Fibroblast of skin of right quadriceps (primary cell): ENCODE measurements at regions not wholly inside any gene's neighbourhood (a gene's known extent, or its start where the extent isn't known, plus 50 kb on each side); places are given as distances from the start of the nearest gene placed in this dataset.

Experiments
- DNase-seq: peaks from one replicate; pipeline ENCODE4 v3.0.0-alpha.2; 2013

DNA sequence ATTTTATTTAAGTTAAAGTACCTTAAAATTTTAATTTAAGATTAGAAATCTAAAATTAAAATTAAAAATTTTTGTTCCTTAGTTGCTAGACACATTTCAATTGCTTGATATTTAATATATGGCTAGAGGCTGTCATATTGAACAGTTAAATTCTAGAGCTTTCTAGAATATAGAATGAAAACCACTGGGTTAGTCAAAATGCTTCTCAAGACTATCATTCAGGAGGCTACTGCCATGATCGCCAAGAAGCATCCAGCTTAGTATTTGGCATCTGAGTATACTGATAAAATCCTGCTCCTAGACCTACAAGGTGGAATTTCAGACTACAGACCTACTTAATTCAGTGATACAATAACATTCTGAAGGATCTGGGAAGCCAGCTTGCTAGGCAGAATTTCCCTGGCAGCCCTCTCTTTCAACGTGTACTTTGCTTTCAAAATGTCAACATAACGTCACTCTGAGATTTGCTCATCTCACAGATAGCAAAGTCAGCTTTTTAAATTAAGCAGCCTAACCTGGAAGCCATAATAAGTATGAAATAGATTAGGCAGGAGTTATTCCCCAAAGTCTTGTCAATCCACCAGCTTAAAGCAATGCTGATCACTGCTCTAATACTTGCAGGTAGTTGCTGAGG, 525.8 kb downstream of the FSCB start:
- DNase-seq = no peak

DNA sequence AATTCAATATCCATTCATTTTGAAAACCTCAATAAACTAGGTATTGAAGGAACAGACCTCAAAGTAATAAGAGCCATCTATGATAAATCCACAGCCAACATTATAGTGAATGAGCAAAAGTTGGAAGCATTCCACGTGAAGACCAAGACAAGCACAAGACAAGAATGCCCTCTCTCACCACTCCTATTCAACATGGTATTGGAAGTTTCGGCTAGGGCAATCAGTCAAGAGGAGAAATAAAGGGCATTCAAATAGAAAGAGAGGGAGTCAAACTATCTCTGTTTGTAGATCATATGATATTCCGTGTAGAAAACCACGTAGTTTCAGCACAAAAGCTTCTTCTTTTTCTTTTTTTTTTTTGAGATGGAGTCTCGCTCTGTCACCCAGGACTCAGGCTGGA, 550.3 kb downstream of the FSCB start:
- no peak for DNase-seq

DNA sequence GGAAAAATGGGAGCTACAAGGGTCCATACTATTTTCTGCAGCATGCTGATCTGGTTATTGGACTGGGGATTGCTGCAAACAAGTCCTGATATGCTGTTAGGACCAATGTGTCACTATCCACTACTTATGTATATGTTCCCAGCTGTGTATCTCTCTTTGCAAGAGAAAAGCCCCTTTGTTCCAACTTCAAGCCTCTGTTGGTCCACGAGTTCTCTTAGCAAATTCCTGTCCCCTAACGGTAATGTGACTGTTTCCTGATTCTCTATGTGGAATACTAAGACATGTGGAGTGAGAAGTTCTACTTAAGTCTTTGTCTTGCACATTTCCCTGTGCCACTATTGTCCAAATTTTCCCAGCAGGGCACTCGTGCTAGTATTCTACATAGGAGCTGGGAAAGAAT, 557.7 kb downstream of the FSCB start:
- DNase-seq = no peak

DNA sequence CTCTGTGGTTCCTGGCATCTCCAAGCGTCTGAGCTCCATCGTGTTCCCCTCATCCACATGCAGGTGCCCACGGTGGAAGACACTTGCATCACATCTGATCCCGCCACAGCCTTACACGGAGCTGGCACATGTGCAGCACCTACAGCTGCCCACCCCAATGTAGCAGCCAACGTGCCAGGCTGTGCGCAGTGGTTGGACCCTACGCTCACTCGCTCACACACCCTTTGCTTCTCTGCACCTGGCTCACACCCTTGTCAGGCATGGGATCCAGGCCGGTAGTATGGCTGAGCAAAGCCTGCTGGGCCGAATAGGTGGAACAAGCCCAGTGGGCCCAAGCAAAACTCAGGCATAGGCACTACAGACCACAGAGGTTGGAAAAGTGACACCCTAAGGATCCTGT, 567.2 kb downstream of the FSCB start:
- no peak for DNase-seq

DNA sequence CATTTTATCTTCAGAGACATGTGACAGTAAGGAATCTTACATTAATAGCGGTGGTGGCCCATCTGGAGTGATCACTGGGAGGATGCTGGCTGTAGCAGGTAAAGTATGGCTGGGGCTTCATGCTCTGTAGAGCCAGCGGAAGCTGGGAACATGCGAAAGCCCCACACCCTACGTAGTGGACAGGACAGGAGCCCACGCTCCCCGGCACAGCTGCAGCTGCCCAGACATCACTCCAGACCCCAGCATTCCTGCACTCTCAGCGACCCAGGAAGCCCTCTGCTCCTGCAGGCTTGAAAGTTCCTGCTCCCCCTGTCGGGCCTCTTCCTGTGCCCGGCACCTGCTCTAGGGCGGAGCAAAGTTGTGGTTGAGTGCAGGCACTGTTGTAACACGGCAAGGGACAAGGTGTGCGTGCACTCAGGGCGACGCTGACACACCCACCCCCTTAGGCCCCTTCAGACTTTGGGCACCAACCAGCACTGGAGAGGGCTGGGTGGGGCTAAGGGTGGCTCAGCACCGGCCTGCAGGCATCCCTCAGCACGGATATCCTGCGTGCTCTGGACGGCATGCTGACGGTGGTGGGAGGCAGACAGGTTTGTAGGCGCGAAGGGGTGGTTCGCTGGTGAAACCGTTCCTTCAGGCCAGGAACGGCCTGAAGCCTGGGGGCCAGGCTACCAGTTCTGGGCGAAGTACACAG, 568.3 kb downstream of the FSCB start:
- DNase-seq = no peak

DNA sequence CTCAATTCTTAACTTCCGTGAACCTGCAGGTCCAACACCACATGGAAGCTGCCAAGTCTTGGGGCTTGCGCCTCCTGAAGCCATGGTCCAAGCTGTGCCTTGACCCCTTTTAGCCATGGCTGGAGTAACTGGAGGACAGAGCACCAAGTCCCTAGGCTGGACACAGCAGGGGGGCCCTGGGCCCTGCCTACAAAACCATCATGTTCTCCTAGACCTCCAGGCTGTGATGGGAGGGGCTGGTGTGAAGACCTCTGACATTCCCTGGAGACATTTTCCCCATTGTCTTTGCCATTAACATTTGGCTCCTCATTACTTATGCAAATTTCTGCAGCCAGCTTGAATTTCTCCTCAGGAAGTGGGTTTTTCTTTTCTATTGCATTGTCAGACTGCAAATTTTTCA, 570.1 kb downstream of the FSCB start:
- no peak for DNase-seq

DNA sequence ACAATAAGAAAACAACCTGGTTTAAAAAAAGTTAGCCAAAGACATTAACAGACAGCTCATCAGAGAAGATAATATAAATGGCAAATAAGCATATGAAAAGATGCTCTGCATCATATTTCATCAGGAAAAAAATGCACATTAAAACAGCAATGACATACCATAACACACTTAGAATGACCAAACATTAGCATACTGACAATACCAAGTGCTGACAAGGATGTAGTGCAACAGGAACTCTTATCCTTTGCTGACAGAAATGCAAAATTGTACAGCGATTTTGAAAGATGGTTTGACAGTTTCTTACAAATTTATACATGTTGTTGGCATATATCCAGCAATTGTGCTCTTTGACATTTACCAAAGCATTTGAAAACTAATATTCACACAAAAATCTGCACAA, 573.0 kb downstream of the FSCB start:
- no peak for DNase-seq

DNA sequence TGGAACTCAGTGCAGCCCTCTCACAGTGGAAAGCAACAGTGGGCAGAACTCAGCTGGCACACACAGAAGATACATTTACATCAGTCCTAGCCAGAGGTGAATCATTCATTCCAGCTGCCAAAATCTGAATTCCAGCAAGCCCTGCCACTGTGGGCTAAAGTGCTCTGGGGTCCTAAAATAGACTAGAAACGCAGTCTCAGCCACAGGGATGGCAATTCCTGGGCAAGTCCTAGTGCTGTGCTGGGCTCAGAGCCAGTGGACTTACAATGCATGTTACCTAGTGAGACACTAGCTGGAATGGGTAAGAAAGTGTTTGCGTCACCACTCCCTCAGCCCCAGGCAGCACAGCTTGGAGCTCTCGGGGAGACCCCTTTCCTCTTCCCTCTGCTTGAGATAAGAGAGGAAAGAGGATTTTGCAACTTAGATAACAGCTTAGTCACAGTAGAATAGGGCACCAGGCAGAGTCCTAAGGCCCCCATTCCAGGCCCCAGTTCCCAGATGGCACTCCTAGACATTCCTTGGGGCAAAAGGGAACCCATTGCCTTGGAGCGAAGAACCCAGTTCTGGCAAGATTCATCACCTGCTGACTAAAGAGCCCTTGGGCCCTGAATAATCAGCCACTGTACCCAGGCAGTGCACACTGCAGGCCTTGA, 592.9 kb downstream of the FSCB start:
- DNase-seq = no peak

DNA sequence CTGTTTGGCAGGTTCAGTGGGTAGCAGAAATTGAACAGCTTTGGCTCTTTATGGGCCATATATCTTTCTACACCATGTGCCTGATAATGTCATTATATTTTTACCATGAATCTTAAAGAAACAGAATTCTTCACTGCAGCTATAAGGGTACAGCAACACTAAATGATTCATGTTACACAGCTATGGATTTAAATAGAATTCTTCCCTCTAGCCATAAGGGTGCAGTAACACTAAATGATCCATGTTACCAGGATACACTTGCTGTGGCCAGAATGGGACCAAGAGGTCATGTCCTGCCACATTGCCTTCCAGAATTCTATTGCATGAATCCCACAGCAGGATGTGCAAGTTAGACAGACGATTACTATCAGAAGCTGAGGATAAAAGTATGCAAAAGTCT, 603.9 kb downstream of the FSCB start:
- DNase-seq = no peak

DNA sequence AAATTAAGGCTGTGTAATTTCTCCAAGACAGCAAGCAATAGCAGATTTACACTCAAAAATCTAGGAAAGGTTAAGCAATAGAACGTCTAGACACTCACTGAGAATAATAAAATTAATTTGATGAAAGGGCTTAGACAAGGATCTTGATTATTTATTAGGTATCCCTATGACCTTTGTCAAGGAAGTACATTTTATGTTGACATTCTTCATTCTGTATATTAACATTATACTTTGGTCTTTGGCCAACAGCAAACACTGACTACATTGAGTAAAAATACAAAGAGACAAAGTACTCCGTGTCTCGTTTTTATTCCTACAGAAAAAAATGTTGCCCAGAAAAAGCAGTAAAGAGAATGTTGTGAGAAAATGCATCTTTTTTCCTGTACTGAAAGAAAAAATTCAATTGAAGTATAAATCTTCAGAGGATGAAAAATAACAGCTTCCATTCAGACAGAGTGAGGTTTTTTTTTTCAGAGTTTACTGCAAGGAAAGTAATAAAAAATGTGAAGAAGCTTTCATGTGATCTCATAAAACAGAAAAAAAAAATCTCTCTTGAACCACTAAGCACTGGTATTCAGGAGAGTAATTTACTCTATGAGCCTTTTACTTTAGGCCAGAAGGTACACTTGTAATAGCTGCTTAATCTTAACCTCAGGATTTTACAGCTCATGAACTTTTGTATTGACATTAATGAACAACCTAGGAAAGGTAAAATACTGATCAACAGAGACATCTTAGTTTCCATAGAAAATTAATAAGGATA, 605.0 kb downstream of the FSCB start:
- no peak for DNase-seq

DNA sequence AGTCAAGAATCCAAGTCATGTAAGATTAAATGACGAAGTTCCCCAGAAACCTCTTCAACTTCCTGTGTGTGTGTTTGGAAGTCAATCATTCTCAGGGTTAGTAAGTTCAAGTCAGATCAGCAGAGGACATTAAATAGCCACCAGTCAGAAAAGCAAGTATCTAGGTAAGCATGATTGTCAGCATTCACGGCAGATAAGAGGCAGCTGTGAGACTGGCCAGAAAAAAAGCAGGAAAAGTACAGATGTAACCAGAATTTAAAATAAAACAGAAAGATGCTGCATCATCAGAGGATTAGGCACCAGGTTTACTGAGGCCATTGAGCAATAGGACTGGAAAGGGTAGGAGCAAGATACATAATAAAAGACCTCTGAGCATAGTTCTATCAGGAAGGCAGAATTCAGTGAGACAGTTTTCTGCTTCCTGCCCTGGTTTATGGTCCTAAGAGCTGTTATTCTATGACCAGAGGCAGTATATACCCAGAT, 606.9 kb downstream of the FSCB start:
- DNase-seq = no peak

DNA sequence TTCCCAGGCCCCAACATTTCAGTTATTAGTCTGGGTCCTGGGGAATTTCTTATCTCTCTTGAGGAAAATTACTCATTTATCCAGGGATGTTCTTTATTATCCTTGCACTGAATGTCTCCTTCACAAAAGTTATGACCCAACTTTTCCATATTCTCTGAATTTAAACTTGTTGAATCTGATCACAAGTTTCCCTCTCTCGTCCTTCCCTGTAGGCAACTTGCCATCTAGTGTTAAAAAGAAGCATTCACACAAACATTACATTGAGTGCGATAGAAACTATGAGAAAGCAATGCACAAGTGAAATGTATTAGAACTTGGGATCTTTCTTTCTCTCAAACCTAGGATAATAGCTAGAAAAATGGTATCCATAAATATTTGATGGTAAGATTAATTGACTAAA, 608.4 kb downstream of the FSCB start:
- no peak for DNase-seq

DNA sequence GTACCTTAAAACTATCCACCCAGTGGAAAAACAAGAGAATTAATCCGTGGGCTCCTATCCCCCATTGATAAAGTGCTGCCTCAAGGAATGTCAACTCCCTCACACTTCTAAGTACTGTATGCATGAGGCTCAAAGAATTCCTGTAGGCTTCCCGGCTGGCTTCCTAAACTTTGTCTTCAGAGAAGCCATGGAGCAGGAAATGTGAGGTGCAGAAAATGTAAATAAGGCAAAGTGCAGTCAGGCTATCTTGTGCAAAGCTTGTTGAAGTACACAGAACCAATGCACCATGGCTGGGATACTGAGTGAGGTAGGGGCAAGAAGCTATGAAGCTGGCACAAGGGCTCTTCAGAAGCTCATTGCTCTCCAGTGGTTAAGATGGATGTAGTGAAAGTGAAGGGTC, 611.0 kb downstream of the FSCB start:
- no peak for DNase-seq

DNA sequence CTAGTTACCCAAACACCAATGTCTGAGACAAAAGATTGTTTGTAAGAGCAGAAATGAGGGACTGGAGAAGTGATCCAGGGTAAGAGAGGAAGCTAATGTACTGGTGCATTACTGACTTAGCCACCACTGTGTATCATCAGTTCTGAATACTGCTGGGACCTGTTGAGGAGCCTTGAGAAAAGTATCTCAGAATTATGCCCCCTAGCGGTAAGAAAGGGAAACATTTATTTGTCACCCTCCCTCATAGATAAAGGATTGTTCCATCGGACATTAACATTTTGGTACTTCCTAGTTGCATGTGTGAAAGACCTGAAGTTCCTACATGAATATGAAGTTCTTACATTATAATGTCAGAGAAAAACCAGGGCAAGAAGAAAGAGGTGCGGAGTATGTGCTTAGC, 612.5 kb downstream of the FSCB start:
- DNase-seq = no peak

DNA sequence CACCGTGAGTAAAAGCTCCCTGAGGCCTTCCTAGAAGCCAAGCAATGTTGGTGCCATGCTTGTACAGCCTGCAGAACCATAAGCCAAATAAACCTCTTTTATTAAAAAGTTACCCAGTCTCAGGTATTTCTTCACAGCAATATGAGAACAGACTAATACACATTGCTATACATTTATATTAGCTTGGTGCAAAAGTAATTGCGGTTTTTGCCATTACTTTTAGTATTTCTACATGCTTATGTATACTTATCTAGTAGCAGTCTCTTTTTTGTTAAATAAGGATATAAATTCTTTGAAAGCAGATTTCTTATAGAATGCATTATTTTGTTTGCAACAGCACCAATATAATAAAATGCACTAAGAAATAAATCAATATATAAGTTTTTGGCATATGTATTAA, 619.6 kb downstream of the FSCB start:
- no peak for DNase-seq

DNA sequence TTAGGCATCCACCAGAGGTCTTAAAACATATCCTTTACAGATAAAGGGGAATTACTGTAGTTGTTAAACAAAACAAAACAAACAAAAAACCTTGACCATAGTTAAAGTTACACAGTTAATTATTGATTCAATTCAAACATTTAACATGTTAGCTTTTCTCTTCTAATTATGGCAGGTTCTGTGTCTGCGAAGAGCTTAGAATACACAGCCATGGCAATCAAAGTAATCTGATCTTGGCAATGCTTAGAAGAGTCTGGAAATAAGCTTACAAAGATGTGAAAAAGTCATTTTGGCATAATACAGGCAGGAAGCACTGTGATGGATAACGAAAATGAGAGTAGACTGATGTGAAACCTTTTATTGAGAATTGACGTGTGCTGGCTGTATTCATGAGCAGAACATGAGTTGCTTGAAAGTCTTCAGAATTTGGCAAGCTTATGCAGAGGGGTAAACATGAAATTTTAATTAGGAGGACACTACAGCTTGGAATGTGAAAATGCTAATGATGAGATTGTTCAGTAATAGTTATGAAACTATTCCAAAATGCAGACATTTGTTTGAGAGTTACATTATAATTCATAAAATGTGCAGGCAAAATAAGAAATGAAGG, 629.6 kb downstream of the FSCB start:
- no peak for DNase-seq

DNA sequence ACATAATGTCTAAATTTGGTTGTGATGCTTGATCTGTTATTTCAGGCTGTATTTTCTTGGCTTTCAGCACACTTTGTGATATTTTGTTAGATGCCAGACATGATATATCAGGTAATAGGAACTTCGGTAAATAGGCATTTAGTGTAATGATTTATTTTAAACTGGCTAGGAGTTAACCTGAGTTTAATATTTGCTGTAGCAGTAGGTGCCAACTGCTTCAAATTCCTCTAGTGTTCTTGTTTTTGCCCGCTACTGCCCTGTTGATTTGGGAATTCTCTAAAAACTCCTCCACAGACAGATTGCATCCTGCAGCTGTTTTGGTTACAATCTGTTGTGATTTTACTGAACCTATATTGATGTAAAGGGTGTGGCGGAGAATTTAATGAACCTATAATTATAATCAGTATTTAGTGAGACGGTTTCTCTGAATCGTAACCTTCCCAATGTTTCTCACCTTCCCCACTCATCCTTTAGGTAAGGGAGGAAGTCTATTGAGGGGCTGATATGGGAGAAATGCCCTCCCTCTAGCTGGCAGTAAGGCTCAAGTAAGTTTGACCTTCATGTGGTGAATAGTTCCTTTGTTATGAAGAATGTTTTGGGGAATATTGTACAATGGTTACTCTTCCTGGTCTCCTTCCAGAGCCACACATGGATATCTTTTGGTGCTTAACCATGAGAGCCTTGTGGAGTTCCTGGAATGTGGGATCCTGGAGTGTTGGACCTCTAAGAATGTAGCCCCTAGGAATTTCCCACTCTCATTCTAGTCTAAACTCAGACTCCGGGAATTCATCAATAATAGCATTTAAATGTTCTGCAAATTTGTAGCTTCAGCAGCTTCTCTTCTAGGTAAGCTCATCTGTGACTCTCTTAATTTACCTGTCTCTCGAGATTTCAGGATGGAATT, 634.1 kb downstream of the FSCB start:
- DNase-seq = no peak

DNA sequence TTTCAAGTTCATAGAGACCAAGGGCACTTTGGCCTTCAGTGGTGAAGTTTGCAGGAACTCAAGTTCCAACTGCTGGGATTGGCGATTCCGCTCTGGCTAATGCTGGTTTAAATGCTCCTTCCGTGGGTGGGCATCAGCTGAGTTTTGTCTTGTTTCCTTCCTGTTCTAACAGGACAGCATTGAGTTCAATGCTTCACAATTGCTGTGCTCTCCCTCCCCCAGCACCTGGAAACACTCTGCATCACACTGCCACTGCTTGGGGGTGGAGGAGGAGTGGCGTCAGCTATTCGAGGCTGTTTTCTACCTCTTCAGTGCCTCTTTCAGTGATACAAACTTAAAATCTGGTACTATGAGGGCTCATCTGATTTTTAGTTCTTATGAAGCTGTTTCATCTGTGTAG, 634.9 kb downstream of the FSCB start:
- DNase-seq = no peak

DNA sequence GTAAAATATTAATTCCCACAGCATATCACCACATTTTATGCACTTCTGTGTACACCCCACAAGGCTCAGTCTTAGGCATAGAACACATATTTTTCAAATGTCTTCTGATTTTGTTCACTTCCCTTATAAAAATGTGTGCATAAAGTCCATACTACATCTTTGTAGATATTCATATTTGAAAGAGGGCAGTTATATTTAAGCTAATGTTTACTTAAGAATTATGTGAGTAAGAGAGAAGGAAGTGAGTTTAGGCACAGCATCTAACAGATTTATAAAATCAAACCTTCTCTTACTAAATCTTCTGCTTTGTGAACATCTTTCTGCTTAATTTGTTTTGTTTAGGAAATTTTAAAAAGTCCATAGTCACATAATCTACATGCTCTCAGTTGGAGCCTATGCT, 648.1 kb downstream of the FSCB start:
- DNase-seq = no peak

DNA sequence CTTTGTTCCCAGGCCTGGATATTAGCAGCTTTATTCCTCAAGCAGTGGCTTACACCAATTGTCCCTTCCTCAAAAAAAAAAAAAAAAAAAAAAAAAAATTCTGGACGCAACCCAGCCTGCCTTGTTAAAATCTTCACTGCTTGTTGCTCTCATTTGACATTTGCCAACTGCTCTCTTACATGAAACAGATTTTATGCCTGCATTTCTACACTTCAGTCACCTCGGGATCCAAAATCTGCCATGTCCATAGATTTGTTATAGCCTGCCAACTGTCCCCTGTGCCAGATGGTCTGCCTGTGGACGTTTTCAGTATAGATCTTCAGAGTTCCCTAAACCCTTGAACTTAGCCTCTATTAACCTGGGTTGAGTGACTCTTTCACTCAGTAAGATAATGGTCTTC, 651.5 kb downstream of the FSCB start:
- DNase-seq = no peak

DNA sequence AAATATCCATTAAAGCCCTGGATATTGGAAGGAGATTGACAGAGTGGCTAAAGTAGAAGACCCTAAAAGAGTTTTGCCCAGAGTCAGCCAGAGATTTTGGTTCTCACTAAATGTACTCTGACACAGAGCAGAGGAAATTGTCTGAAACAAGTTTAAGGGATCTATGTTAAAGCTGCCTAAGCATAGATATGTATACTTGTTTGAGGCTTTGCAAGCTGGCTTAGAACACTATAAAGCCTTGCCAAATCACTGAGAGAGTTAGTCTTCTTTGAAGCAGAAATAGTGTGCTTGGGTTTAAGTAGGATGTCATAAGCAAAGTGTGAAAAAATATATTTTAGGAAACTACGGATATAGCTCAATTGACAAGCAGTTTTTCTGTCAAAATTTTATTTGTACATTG, 653.5 kb downstream of the FSCB start:
- no peak for DNase-seq

DNA sequence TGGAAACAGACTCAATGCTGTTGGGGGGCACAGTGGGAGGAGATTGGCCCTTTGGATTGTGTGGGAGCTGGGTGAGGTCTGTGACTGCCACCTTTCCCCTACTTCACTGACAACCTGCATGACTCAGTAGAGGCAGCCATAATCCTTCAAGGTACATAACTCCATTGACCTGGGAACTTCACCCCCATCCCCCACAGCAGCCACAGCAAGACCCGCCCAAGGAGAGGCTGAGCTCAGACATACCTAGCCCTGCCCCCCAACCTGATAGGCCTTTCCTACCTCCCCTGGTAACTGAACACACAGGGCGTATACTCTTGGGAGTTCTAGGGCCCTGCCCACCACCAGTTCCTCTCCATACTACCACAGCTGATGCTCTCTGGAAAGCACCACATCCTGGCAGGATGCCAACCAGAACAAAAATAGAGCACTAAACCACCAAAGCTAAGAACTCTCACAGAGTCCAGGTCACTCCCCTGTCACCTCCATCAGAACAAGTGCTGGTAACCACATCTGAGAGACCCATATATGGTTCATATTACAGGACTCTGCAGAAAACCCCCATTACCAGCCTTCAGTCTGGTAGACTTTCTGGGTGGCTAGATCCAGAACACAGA, 703.9 kb downstream of the FSCB start:
- DNase-seq = no peak
